ENCODE measurements at regions not wholly inside any gene's neighbourhood (a gene's known extent, or its start where the extent isn't known, plus 50 kb on each side); places are given as distances from the start of the nearest gene placed in this dataset.

DNA sequence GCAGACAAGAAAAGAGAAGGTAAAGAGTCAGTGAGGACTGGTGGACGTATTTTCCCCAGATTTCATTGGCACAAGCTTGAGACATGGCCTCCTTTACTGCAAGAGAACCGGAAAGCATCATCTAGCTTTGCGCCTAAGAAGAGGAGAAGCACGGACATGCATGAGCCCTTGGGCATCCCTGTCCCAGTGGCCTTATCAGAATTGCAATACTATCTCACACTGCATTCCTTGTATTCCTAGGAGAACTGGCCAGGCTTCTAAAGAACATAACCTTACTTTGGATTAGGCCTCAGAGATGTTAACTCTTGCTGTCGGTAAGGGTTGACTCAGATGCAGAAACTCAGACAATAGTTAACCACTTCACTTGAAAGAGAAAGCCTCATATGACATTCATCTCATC, 229.5 kb upstream of the PRICKLE2 start:
- no peaks in the 10 kb centered on the region for H3K9me2 ChIP-seq (ENCODE audit: insufficient read depth, low read length)
- CTCF ChIA-PET (ENCODE audit: unreplicated experiment), result no interaction called here
- H2AFZ ChIP-seq (ENCODE audit: low read length), result no peak overlapping the region
- DNase-seq (ENCODE audit: low spot score), result no peak
- no peaks in the 10 kb centered on the region for H3K4me1 ChIP-seq (ENCODE audit: insufficient read depth, low read length, poor library complexity, severe bottlenecking)
- no peaks in the 10 kb centered on the region for H3K9me3 ChIP-seq (ENCODE audit: low read length)
- H3K79me2 ChIP-seq (ENCODE audit: insufficient read depth, low read depth, low read length), result no peaks in the 10 kb centered on the region
- H4K20me1 ChIP-seq (ENCODE audit: insufficient read depth, low read length), result no peaks in the 10 kb centered on the region
- POLR2A ChIA-PET, result interaction anchor here (0.5 to 0.6 kb wide), 2 partner anchors 82 to 473 kb away, joined by 3 read pairs; no protein-coding TSS in a partner anchor
- H3K36me3 ChIP-seq (ENCODE audit: insufficient read depth, low read length), result no peaks in the 10 kb centered on the region
- no TSS peak for BruUV-seq (replicated peaks)
- no peak overlapping the region for H3K4me2 ChIP-seq (ENCODE audit: low read length)
- intact Hi-C loops (cut with micrococcal nuclease; ENCODE audit: unreplicated experiment), result no loop called here
- TF ChIP-seq, protein P1, sequence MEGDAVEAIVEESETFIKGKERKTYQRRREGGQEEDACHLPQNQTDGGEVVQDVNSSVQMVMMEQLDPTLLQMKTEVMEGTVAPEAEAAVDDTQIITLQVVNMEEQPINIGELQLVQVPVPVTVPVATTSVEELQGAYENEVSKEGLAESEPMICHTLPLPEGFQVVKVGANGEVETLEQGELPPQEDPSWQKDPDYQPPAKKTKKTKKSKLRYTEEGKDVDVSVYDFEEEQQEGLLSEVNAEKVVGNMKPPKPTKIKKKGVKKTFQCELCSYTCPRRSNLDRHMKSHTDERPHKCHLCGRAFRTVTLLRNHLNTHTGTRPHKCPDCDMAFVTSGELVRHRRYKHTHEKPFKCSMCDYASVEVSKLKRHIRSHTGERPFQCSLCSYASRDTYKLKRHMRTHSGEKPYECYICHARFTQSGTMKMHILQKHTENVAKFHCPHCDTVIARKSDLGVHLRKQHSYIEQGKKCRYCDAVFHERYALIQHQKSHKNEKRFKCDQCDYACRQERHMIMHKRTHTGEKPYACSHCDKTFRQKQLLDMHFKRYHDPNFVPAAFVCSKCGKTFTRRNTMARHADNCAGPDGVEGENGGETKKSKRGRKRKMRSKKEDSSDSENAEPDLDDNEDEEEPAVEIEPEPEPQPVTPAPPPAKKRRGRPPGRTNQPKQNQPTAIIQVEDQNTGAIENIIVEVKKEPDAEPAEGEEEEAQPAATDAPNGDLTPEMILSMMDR (conservative IDR thresholded peaks at IDR 0.05; ENCODE audit: low read length), result no peak
- no peak for TF ChIP-seq EZH2phosphoT487 (IDR thresholded peaks at IDR 0.05; ENCODE audit: borderline replicate concordance, low read depth, low read length)
- H3K4me3 ChIP-seq (ENCODE audit: low read depth, low read length, poor library complexity, severe bottlenecking), result no peak overlapping the region
- H3K27ac ChIP-seq (ENCODE audit: low read depth, low read length, poor library complexity, severe bottlenecking), result no peak overlapping the region

DNA sequence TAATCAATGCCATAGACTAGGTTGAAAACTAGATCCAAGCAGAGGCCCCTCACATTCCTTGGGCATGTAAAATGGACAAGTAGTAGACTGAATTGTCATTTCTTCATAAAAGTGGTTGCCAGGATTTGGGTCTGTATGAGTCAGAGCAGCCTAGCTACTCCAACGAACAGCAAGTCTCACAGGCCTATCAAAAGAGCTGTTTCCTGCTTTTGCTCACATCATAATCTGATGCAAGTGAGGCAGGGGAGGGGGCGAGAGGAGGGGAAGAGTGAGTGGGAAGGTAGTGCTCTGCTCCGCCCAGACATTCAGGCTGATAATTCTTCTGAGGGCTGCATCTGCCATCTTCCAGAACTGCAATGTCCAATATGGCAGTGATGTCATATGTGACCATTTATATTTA, 228.9 kb upstream of the PRICKLE2 start:
- Histone ChIP-seq H3K4me1 (ENCODE audit: insufficient read depth, low read length, poor library complexity, severe bottlenecking) (no peaks in the 10 kb centered on the region), H4K20me1 (ENCODE audit: insufficient read depth, low read length) (no peaks in the 10 kb centered on the region), H3K9me3 (ENCODE audit: low read length) (no peaks in the 10 kb centered on the region), H3K4me2 (ENCODE audit: low read length) (no peak overlapping the region), H2AFZ (ENCODE audit: low read length) (no peak overlapping the region), H3K79me2 (ENCODE audit: insufficient read depth, low read depth, low read length) (no peaks in the 10 kb centered on the region), H3K9me2 (ENCODE audit: insufficient read depth, low read length) (no peaks in the 10 kb centered on the region), H3K4me3 (ENCODE audit: low read depth, low read length, poor library complexity, severe bottlenecking) (no peak overlapping the region), H3K36me3 (ENCODE audit: insufficient read depth, low read length) (no peaks in the 10 kb centered on the region), H3K27ac (ENCODE audit: low read depth, low read length, poor library complexity, severe bottlenecking) (no peak overlapping the region)
- ChIA-PET POLR2A (interaction anchor here (0.5 to 0.6 kb wide), 2 partner anchors 82 to 473 kb away, joined by 3 read pairs; no protein-coding TSS in a partner anchor), CTCF (ENCODE audit: unreplicated experiment) (no interaction called here)
- no peak for DNase-seq (ENCODE audit: low spot score)
- no TSS peak for BruUV-seq (replicated peaks)
- no peak for TF ChIP-seq EZH2phosphoT487 (IDR thresholded peaks at IDR 0.05; ENCODE audit: borderline replicate concordance, low read depth, low read length)
- TF ChIP-seq, protein P1 (conservative IDR thresholded peaks at IDR 0.05; ENCODE audit: low read length), result no peak
- intact Hi-C loops (cut with micrococcal nuclease; ENCODE audit: unreplicated experiment), result no loop called here

DNA sequence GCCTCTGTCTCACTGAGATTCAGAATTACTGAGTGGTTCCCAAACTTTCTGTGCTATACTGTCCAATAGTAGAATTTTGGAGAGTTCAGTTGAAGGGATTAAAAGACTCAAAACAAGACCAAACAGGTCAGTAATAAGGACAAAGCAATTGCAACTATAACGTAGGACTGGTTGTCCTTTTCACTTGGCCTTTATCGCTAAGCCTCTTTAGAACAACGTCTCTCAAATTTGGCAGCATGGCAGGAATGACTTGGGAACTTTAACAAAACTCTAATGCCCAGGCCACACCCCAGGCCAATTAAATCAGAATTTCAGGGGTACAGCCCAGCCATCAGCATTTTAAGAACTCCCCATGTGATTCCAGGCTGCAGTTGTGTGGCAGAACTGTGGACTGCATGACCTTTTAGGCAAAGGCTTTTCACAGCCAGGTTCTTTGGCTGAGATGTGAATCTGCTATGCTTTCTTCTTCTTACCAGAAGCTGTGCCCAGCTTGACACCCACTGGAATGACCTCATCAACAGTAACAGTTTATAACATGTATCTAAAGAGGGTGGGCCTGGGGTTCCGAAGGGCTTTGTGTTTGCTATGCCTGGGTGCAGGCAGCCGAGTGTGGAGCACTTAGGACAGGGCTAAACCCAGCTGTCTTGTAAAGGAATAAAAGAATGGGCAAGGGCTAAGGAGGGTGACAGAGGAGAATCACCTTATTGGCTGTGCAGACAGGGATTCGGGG, 226.2 kb upstream of the PRICKLE2 start:
- ChIA-PET POLR2A (interaction anchor here (0.6 kb wide), 1 partner anchor 113 kb away, joined by 3 read pairs; no protein-coding TSS in a partner anchor), CTCF (ENCODE audit: unreplicated experiment) (no interaction called here)
- Histone ChIP-seq H3K4me3 (ENCODE audit: low read depth, low read length, poor library complexity, severe bottlenecking) (no peak overlapping the region), H4K20me1 (ENCODE audit: insufficient read depth, low read length) (no peaks in the 10 kb centered on the region), H3K27ac (ENCODE audit: low read depth, low read length, poor library complexity, severe bottlenecking) (no peak overlapping the region), H3K4me2 (ENCODE audit: low read length) (no peak overlapping the region), H3K79me2 (ENCODE audit: insufficient read depth, low read depth, low read length) (no peaks in the 10 kb centered on the region), H3K36me3 (ENCODE audit: insufficient read depth, low read length) (no peaks in the 10 kb centered on the region), H2AFZ (ENCODE audit: low read length) (no peak overlapping the region), H3K9me3 (ENCODE audit: low read length) (no peaks in the 10 kb centered on the region), H3K9me2 (ENCODE audit: insufficient read depth, low read length) (no peaks in the 10 kb centered on the region), H3K4me1 (ENCODE audit: insufficient read depth, low read length, poor library complexity, severe bottlenecking) (no peaks in the 10 kb centered on the region)
- intact Hi-C loops (cut with micrococcal nuclease; ENCODE audit: unreplicated experiment), result no loop called here
- no TSS peak for BruUV-seq (replicated peaks)
- TF ChIP-seq, protein P1 (conservative IDR thresholded peaks at IDR 0.05; ENCODE audit: low read length), result no peak
- TF ChIP-seq EZH2phosphoT487 (IDR thresholded peaks at IDR 0.05; ENCODE audit: borderline replicate concordance, low read depth, low read length), result no peak
- no peak for DNase-seq (ENCODE audit: low spot score)
